ENCODE measurements at regions not wholly inside any gene's neighbourhood (a gene's known extent, or its start where the extent isn't known, plus 50 kb on each side); places are given as distances from the start of the nearest gene placed in this dataset.

DNA sequence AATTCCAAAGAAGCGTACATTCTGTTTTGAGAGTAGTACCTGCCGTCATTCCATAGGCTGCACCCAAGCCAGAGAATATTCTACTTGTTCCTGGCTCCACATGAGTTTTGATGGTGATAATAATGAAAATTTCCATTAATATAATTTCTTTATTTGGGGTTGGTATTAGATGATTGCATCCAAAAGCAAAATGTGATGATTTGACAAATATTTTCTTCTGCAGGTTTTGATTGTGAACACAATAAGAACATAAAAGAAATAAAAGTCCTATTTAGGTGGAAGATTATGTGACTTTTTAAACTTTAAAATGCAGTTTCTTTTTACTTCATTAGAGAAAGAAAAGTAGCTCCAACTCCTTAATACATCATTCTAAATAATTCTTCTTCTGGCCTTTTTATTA, 284.8 kb upstream of the FMN2 start:
- no peaks in the 10 kb centered on the region for H3K27me3 ChIP-seq (ENCODE audit: control insufficient read depth in 3 of 3, insufficient read depth in 3 of 3, low read length in 2 of 3)
- peaks cover 0 to 1% (median 0%) of the 10 kb centered on the region in 4 donors for H3K9me3 ChIP-seq (ENCODE audit: control insufficient read depth in 4 of 4, insufficient read depth in 3 of 4, low read length in 3 of 4)
- H3K4me3 ChIP-seq, result no peak overlapping the region
- no peak overlapping the region for H3K9ac ChIP-seq (ENCODE audit: insufficient read depth in 1 of 2, low read length in 2 of 2)
- WGBS, 2 donors, result 94 to 99% methylated on average over 2 of the region's 2 CpGs
- no peak for DNase-seq
- H3K36me3 ChIP-seq (ENCODE audit: control insufficient read depth in 4 of 4, insufficient read depth in 4 of 4, low read length in 4 of 4), result no peaks in the 10 kb centered on the region
- TF ChIP-seq, protein P1, sequence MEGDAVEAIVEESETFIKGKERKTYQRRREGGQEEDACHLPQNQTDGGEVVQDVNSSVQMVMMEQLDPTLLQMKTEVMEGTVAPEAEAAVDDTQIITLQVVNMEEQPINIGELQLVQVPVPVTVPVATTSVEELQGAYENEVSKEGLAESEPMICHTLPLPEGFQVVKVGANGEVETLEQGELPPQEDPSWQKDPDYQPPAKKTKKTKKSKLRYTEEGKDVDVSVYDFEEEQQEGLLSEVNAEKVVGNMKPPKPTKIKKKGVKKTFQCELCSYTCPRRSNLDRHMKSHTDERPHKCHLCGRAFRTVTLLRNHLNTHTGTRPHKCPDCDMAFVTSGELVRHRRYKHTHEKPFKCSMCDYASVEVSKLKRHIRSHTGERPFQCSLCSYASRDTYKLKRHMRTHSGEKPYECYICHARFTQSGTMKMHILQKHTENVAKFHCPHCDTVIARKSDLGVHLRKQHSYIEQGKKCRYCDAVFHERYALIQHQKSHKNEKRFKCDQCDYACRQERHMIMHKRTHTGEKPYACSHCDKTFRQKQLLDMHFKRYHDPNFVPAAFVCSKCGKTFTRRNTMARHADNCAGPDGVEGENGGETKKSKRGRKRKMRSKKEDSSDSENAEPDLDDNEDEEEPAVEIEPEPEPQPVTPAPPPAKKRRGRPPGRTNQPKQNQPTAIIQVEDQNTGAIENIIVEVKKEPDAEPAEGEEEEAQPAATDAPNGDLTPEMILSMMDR (IDR thresholded peaks at IDR 0.05; ENCODE audit: control extremely low read depth, extremely low read depth), result no peak
- ATAC-seq (ENCODE audit: insufficient read depth, low FRiP score), result no peak
- peaks cover 0 to 2% (median 0%) of the 10 kb centered on the region in 5 donors for H3K4me1 ChIP-seq (ENCODE audit: control insufficient read depth in 5 of 5, insufficient read depth in 5 of 5, low read length in 5 of 5)
- no peak overlapping the region for H3K27ac ChIP-seq (ENCODE audit: low read depth in 1 of 2, low read length in 1 of 2)

DNA sequence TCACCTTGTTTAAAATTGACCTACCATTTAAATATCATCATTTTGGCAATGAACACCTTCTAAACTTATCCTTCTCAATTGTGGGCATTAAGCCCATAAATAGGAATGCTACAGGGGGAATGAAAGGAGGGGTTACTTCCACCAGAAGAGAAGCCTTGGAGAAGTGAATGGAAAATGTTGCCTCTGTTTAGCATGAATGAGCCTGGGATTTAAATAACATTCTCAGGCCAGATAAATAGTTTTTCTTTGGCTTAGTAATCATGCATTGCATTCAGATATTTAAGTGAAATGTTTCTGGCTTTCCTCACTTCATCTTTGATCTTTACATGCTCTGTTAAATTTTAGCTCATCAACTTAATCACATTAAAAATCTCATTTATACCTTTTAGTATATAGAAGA, 284.3 kb upstream of the FMN2 start:
- H3K27ac ChIP-seq (ENCODE audit: low read depth in 1 of 2, low read length in 1 of 2), result no peak overlapping the region
- H3K4me3 ChIP-seq, result no peak overlapping the region
- H3K4me1 ChIP-seq (ENCODE audit: control insufficient read depth in 5 of 5, insufficient read depth in 5 of 5, low read length in 5 of 5), result peaks cover 0 to 2% (median 0%) of the 10 kb centered on the region in 5 donors
- no peaks in the 10 kb centered on the region for H3K36me3 ChIP-seq (ENCODE audit: control insufficient read depth in 4 of 4, insufficient read depth in 4 of 4, low read length in 4 of 4)
- TF ChIP-seq, protein P1 (IDR thresholded peaks at IDR 0.05; ENCODE audit: control extremely low read depth, extremely low read depth), result no peak
- no peaks in the 10 kb centered on the region for H3K27me3 ChIP-seq (ENCODE audit: control insufficient read depth in 3 of 3, insufficient read depth in 3 of 3, low read length in 2 of 3)
- peaks cover 0 to 1% (median 0%) of the 10 kb centered on the region in 4 donors for H3K9me3 ChIP-seq (ENCODE audit: control insufficient read depth in 4 of 4, insufficient read depth in 3 of 4, low read length in 3 of 4)
- H3K9ac ChIP-seq (ENCODE audit: insufficient read depth in 1 of 2, low read length in 2 of 2), result no peak overlapping the region
- no peak for ATAC-seq (ENCODE audit: insufficient read depth, low FRiP score)
- peak in 1 of 3 donors; percentile 19 for DNase-seq

DNA sequence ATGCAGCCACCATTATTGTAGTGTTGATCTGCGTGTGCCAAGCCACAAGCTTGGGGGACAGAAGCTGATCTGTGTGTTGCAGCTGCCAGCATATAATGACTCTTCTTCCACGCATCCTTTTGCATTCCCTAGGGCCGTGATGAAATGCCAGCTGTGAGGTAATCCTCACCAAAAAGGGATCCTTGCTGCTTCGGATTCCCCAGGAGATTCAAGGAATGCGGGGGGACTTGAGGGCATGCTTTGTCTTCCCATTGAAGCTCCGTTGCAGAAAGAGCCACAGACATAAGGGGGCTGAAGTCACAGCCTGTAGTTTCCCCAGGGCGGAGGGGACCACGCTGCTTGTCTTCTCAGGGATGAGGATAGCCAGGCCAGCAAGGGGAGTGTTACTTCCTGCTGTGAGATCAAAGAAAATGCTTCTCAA, 281.6 kb upstream of the FMN2 start:
- H3K27me3 ChIP-seq (ENCODE audit: control insufficient read depth in 3 of 3, insufficient read depth in 3 of 3, low read length in 2 of 3), result no peaks in the 10 kb centered on the region
- no peak for DNase-seq
- H3K9me3 ChIP-seq (ENCODE audit: control insufficient read depth in 4 of 4, insufficient read depth in 3 of 4, low read length in 3 of 4), result peaks cover 0 to 1% (median 0%) of the 10 kb centered on the region in 4 donors
- no peak for ATAC-seq (ENCODE audit: insufficient read depth, low FRiP score)
- no peak overlapping the region for H3K4me3 ChIP-seq
- no peaks in the 10 kb centered on the region for H3K36me3 ChIP-seq (ENCODE audit: control insufficient read depth in 4 of 4, insufficient read depth in 4 of 4, low read length in 4 of 4)
- 87 to 88% methylated on average over 8 of the region's 8 CpGs for WGBS, 2 donors
- no peak overlapping the region for H3K9ac ChIP-seq (ENCODE audit: insufficient read depth in 1 of 2, low read length in 2 of 2)
- TF ChIP-seq, protein P1 (IDR thresholded peaks at IDR 0.05; ENCODE audit: control extremely low read depth, extremely low read depth), result no peak
- peaks cover 0 to 4% (median 0%) of the 10 kb centered on the region in 5 donors for H3K4me1 ChIP-seq (ENCODE audit: control insufficient read depth in 5 of 5, insufficient read depth in 5 of 5, low read length in 5 of 5)
- no peak overlapping the region for H3K27ac ChIP-seq (ENCODE audit: low read depth in 1 of 2, low read length in 1 of 2)

DNA sequence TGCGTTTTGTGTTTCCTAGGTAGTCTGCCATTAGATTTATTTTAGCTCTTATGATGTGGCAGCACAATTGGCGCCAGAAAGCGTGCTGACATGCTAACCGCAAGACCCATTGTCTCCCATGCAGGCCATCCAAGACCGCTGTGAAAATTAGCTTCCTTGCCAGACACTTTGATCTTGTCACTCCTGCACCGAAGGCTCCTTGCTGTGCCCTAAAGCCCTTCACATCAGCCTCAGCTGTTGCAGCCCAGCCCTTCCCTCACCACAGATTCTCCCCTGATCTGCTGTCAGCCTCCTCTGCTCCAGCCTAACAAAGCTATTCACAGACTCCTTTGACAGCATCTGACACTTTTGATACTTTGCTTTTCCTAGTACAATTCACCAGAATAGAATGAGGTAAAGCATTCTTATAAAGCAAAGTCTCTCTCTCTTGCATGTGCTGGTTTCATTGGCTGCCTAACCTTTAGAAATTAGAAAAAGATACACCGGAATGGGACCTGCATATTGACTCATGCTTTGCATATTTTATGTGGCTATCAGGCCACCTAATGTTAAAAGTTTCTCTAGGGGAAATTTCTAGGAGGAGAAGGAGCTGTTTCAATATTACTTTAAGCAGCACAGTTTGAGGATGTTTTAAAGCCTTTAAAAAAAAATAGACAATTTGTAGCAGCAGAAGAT, 280.3 kb upstream of the FMN2 start:
- H3K36me3 ChIP-seq (ENCODE audit: control insufficient read depth in 4 of 4, insufficient read depth in 4 of 4, low read length in 4 of 4), result no peaks in the 10 kb centered on the region
- H3K9ac ChIP-seq (ENCODE audit: insufficient read depth in 1 of 2, low read length in 2 of 2), result no peak overlapping the region
- H3K9me3 ChIP-seq (ENCODE audit: control insufficient read depth in 4 of 4, insufficient read depth in 3 of 4, low read length in 3 of 4), result peaks cover 0 to 1% (median 0%) of the 10 kb centered on the region in 4 donors
- DNase-seq, result no peak
- WGBS, 2 donors, result 70 to 81% methylated on average over 7 of the region's 7 CpGs
- H3K27me3 ChIP-seq (ENCODE audit: control insufficient read depth in 3 of 3, insufficient read depth in 3 of 3, low read length in 2 of 3), result no peaks in the 10 kb centered on the region
- no peak for ATAC-seq (ENCODE audit: insufficient read depth, low FRiP score)
- H3K4me3 ChIP-seq, result no peak overlapping the region
- TF ChIP-seq, protein P1 (IDR thresholded peaks at IDR 0.05; ENCODE audit: control extremely low read depth, extremely low read depth), result no peak
- peaks cover 0 to 2% (median 0%) of the 10 kb centered on the region in 5 donors for H3K4me1 ChIP-seq (ENCODE audit: control insufficient read depth in 5 of 5, insufficient read depth in 5 of 5, low read length in 5 of 5)
- no peak overlapping the region for H3K27ac ChIP-seq (ENCODE audit: low read depth in 1 of 2, low read length in 1 of 2)

Data from lung (tissue), 11 donors.